SJCRH30 (cell line): ENCODE measurements at regions not wholly inside any gene's neighbourhood (a gene's known extent, or its start where the extent isn't known, plus 50 kb on each side); places are given as distances from the start of the nearest gene placed in this dataset.

Experiments used
- DNase-seq, 2 experiments: peaks; one replicate each; pipeline ENCODE4 v3.0.0-alpha.2; 2015 to 2020
- H3K27ac ChIP-seq: fragments of 250-450 bp; sonication (Bioruptor Pico); 2 replicates; pipeline ENCODE4 v1.5.1; 2020; ENCODE audit warnings: mild to moderate bottlenecking, moderate library complexity
- H3K27me3 ChIP-seq: fragments of 250-450 bp; sonication (Bioruptor Pico); 2 replicates; pipeline ENCODE4 v1.5.1; 2020; ENCODE audit warnings: mild to moderate bottlenecking, moderate library complexity
- H3K36me3 ChIP-seq: fragments of 250-450 bp; sonication (Bioruptor Pico); 2 replicates; pipeline ENCODE4 v1.5.1; 2020; ENCODE audit warnings: mild to moderate bottlenecking, moderate library complexity
- H3K4me1 ChIP-seq: fragments of 250-450 bp; sonication (Bioruptor Pico); 2 replicates; pipeline ENCODE4 v1.5.1; 2020; ENCODE audit warnings: mild to moderate bottlenecking, moderate library complexity
- H3K4me3 ChIP-seq: fragments of 250-450 bp; sonication (Bioruptor Pico); 2 replicates; pipeline ENCODE4 v1.5.1; 2020; ENCODE audit warnings: mild to moderate bottlenecking, moderate library complexity
- H3K9me3 ChIP-seq: fragments of 250-450 bp; sonication (Bioruptor Pico); replicated peaks from 2 replicates; pipeline ENCODE4 v1.5.1; 2020; ENCODE audit warnings: mild to moderate bottlenecking, moderate library complexity

- H3K4me3 ChIP-seq: no peak overlapping the region
- DNase-seq: no peak
- no peaks in the 10 kb centered on the region for H3K27me3 ChIP-seq
- H3K27ac ChIP-seq: no peak overlapping the region
- peaks cover 7% of the 10 kb centered on the region for H3K4me1 ChIP-seq
- H3K9me3 ChIP-seq: no peaks in the 10 kb centered on the region
- H3K36me3 ChIP-seq: no peaks in the 10 kb centered on the region
These were observed 376.8 kb downstream of the BCOR start for GRCh38 chrX:39720945-39721344.

GRCh38 chrX:39721566-39722279, 376.0 kb downstream of the BCOR start:
- H3K27me3 ChIP-seq: no peaks in the 10 kb centered on the region
- no peaks in the 10 kb centered on the region for H3K9me3 ChIP-seq
- peaks cover 14% of the 10 kb centered on the region for H3K4me1 ChIP-seq
- no peak overlapping the region for H3K27ac ChIP-seq
- H3K36me3 ChIP-seq: no peaks in the 10 kb centered on the region
- H3K4me3 ChIP-seq: no peak overlapping the region
- no peak for DNase-seq

GRCh38 chrX:39724544-39724943, 373.2 kb downstream of the BCOR start:
- Histone ChIP-seq H3K9me3 (no peaks in the 10 kb centered on the region), H3K4me3 (no peak overlapping the region), H3K27ac (no peak overlapping the region), H3K4me1 (peaks cover 37% of the 10 kb centered on the region), H3K27me3 (no peaks in the 10 kb centered on the region), H3K36me3 (no peaks in the 10 kb centered on the region)
- no peak for DNase-seq

- H3K36me3 ChIP-seq: no peaks in the 10 kb centered on the region
- H3K4me1 ChIP-seq: peaks cover 40% of the 10 kb centered on the region
- DNase-seq: no peak
- H3K27me3 ChIP-seq: no peaks in the 10 kb centered on the region
- H3K4me3 ChIP-seq: no peak overlapping the region
- no peak overlapping the region for H3K27ac ChIP-seq
- H3K9me3 ChIP-seq: no peaks in the 10 kb centered on the region
These were observed 372.6 kb downstream of the BCOR start for GRCh38 chrX:39725114-39725513.

- peak overlapping the region; percentile 64 for H3K27ac ChIP-seq
- H3K27me3 ChIP-seq: no peaks in the 10 kb centered on the region
- peak; percentile 33 to 63 for DNase-seq
- no peaks in the 10 kb centered on the region for H3K9me3 ChIP-seq
- peaks cover 43% of the 10 kb centered on the region for H3K4me1 ChIP-seq
- no peaks in the 10 kb centered on the region for H3K36me3 ChIP-seq
- H3K4me3 ChIP-seq: no peak overlapping the region
These were observed 371.7 kb downstream of the BCOR start for GRCh38 chrX:39725928-39726619.

- Histone ChIP-seq H3K36me3 (no peaks in the 10 kb centered on the region), H3K4me3 (no peak overlapping the region), H3K9me3 (no peaks in the 10 kb centered on the region), H3K4me1 (peaks cover 49% of the 10 kb centered on the region), H3K27me3 (no peaks in the 10 kb centered on the region), H3K27ac (peak overlapping the region; percentile 64)
- DNase-seq: peak; percentile 88 to 90
These were observed 371.0 kb downstream of the BCOR start for GRCh38 chrX:39726771-39727170.

GRCh38 chrX:39728025-39728424, 369.7 kb downstream of the BCOR start:
- no peaks in the 10 kb centered on the region for H3K27me3 ChIP-seq
- peak; percentile 44 to 76 for DNase-seq
- H3K27ac ChIP-seq: peak overlapping the region; percentile 64

GRCh38 chrX:39728852-39729598, 368.7 kb downstream of the BCOR start:
- Histone ChIP-seq H3K4me1 (peaks cover 52% of the 10 kb centered on the region), H3K27me3 (no peaks in the 10 kb centered on the region), H3K9me3 (no peaks in the 10 kb centered on the region), H3K36me3 (no peaks in the 10 kb centered on the region), H3K4me3 (no peak overlapping the region), H3K27ac (peak overlapping the region; percentile 85)
- DNase-seq: no peak

More at GRCh38 chrX:39728025-39728424, 369.7 kb downstream of the BCOR start:
- Histone ChIP-seq H3K4me3 (no peak overlapping the region), H3K9me3 (no peaks in the 10 kb centered on the region), H3K4me1 (peaks cover 52% of the 10 kb centered on the region), H3K36me3 (no peaks in the 10 kb centered on the region)

- H3K4me3 ChIP-seq: peak overlapping the region; percentile 38; the same call in 1 of the 2 replicates
- peak overlapping the region; percentile 85 for H3K27ac ChIP-seq
- no peaks in the 10 kb centered on the region for H3K9me3 ChIP-seq
- no peaks in the 10 kb centered on the region for H3K27me3 ChIP-seq
- DNase-seq: peak; percentile 89 to 91
- H3K4me1 ChIP-seq: peaks cover 52% of the 10 kb centered on the region
- H3K36me3 ChIP-seq: no peaks in the 10 kb centered on the region
These were observed 367.6 kb downstream of the BCOR start for GRCh38 chrX:39729981-39730661.

GRCh38 chrX:39730662-39731329, 367.0 kb downstream of the BCOR start:
- peak overlapping the region; percentile 38 for H3K4me3 ChIP-seq
- no peaks in the 10 kb centered on the region for H3K36me3 ChIP-seq
- H3K27me3 ChIP-seq: no peaks in the 10 kb centered on the region
- no peaks in the 10 kb centered on the region for H3K9me3 ChIP-seq
- H3K27ac ChIP-seq: peak overlapping the region; percentile 85
- DNase-seq: peak; percentile 81 to 83
- H3K4me1 ChIP-seq: peaks cover 46% of the 10 kb centered on the region

- peak overlapping the region; percentile 85 for H3K27ac ChIP-seq
- H3K27me3 ChIP-seq: no peaks in the 10 kb centered on the region
- peaks cover 41% of the 10 kb centered on the region for H3K4me1 ChIP-seq
- DNase-seq: no peak
- H3K9me3 ChIP-seq: no peaks in the 10 kb centered on the region
- peak overlapping the region; percentile 38 for H3K4me3 ChIP-seq
- H3K36me3 ChIP-seq: no peaks in the 10 kb centered on the region
These were observed 366.5 kb downstream of the BCOR start for GRCh38 chrX:39731330-39731667.

- Histone ChIP-seq H3K4me3 (no peak overlapping the region), H3K36me3 (no peaks in the 10 kb centered on the region), H3K4me1 (peaks cover 38% of the 10 kb centered on the region), H3K27me3 (no peaks in the 10 kb centered on the region), H3K27ac (peak overlapping the region; percentile 85), H3K9me3 (no peaks in the 10 kb centered on the region)
- DNase-seq: peak; percentile 34 to 59
These were observed 366.0 kb downstream of the BCOR start for GRCh38 chrX:39731735-39732134.

- no peaks in the 10 kb centered on the region for H3K27me3 ChIP-seq
- H3K4me3 ChIP-seq: no peak overlapping the region
- H3K9me3 ChIP-seq: no peaks in the 10 kb centered on the region
- DNase-seq: no peak
- peaks cover 19% of the 10 kb centered on the region for H3K4me1 ChIP-seq
- no peaks in the 10 kb centered on the region for H3K36me3 ChIP-seq
- H3K27ac ChIP-seq: no peak overlapping the region
These were observed 364.0 kb downstream of the BCOR start for GRCh38 chrX:39733745-39734144.

- Histone ChIP-seq H3K27ac (no peak overlapping the region), H3K4me1 (peaks cover 17% of the 10 kb centered on the region), H3K36me3 (no peaks in the 10 kb centered on the region), H3K9me3 (no peaks in the 10 kb centered on the region), H3K4me3 (no peak overlapping the region), H3K27me3 (no peaks in the 10 kb centered on the region)
- DNase-seq: no peak
These were observed 363.5 kb downstream of the BCOR start for GRCh38 chrX:39734174-39734776.
